ENCODE measurements at regions not wholly inside any gene's neighbourhood (a gene's known extent, or its start where the extent isn't known, plus 50 kb on each side); places are given as distances from the start of the nearest gene placed in this dataset.

DNA sequence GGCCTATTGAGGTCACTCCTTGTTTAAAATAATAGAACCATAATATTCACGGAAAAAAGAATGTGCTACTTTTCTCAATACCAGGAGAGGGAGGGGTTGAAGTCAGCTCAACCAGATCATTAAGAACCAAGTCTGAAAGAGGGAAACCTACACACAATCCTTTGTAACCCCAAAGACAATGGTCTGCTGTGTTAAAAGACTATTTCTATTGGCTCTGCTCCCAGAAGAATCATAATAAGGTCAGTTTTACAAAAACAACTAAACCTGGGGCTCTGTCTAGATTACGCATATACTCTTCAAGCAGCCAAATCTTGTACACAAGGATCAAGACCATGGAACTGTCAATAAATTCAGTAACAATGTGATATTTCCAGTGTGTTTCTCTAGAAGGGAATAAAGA is 177.2 kb upstream of the CRIM1 start:
- no peaks in the 10 kb centered on the region for H3K36me3 Mint-ChIP-seq (ENCODE audit: low read depth)
- H3K27me3 Mint-ChIP-seq: no peaks in the 10 kb centered on the region
- DNase-seq: no peak
- POLR2A ChIA-PET: no interaction called here
- TF ChIP-seq, protein P1, sequence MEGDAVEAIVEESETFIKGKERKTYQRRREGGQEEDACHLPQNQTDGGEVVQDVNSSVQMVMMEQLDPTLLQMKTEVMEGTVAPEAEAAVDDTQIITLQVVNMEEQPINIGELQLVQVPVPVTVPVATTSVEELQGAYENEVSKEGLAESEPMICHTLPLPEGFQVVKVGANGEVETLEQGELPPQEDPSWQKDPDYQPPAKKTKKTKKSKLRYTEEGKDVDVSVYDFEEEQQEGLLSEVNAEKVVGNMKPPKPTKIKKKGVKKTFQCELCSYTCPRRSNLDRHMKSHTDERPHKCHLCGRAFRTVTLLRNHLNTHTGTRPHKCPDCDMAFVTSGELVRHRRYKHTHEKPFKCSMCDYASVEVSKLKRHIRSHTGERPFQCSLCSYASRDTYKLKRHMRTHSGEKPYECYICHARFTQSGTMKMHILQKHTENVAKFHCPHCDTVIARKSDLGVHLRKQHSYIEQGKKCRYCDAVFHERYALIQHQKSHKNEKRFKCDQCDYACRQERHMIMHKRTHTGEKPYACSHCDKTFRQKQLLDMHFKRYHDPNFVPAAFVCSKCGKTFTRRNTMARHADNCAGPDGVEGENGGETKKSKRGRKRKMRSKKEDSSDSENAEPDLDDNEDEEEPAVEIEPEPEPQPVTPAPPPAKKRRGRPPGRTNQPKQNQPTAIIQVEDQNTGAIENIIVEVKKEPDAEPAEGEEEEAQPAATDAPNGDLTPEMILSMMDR (IDR thresholded peaks at IDR 0.05): no peak
- no peaks in the 10 kb centered on the region for H3K4me1 Mint-ChIP-seq
- no peak overlapping the region for H3K4me3 Mint-ChIP-seq
- no peaks in the 10 kb centered on the region for H3K9me3 Mint-ChIP-seq
- intact Hi-C loops (cut with micrococcal nuclease): no loop called here
- H3K27ac Mint-ChIP-seq: no peak overlapping the region
- CTCF ChIA-PET: no interaction called here
- no peak for ATAC-seq (ENCODE audit: low read depth)

- DNase-seq: no peak
- ATAC-seq (ENCODE audit: low read depth): no peak
- H3K9me3 Mint-ChIP-seq: no peaks in the 10 kb centered on the region
- no peak overlapping the region for H3K27ac Mint-ChIP-seq
- no peaks in the 10 kb centered on the region for H3K36me3 Mint-ChIP-seq (ENCODE audit: low read depth)
- H3K4me3 Mint-ChIP-seq: no peak overlapping the region
- TF ChIP-seq, protein P1 (IDR thresholded peaks at IDR 0.05): no peak
- intact Hi-C loops (cut with micrococcal nuclease): no loop called here
- CTCF ChIA-PET: no interaction called here
- POLR2A ChIA-PET: no interaction called here
- H3K27me3 Mint-ChIP-seq: no peaks in the 10 kb centered on the region
- no peaks in the 10 kb centered on the region for H3K4me1 Mint-ChIP-seq
These were observed 178.3 kb upstream of the CRIM1 start for GRCh38 chr2:36177282-36177681.

DNA sequence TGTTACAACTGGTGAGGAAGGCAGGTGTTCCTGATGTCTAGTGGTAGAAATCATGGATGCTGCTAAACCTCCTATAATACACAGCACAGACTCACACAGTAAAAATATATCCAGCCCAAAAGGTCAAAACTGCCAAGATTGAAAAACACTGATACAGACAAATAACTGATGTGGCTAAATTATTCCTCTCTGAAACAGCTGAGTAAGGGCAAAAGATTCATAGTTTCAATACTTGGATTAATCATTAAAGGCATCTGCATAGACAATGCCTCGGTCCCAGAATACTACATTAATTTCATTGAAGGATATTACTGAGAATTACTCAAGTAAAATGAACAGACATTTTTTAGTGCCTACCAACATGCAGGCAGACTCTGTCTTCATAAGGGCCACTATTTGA is 180.7 kb upstream of the CRIM1 start:
- no peaks in the 10 kb centered on the region for H3K4me1 Mint-ChIP-seq
- ChIA-PET CTCF (no interaction called here), POLR2A (no interaction called here)
- DNase-seq (no peak), ATAC-seq (ENCODE audit: low read depth) (no peak)
- intact Hi-C loops (cut with micrococcal nuclease): no loop called here
- no peak overlapping the region for H3K27ac Mint-ChIP-seq
- no peaks in the 10 kb centered on the region for H3K9me3 Mint-ChIP-seq
- H3K4me3 Mint-ChIP-seq: no peak overlapping the region
- H3K27me3 Mint-ChIP-seq: no peaks in the 10 kb centered on the region
- H3K36me3 Mint-ChIP-seq (ENCODE audit: low read depth): no peaks in the 10 kb centered on the region
- TF ChIP-seq, protein P1 (IDR thresholded peaks at IDR 0.05): no peak

- ATAC-seq (ENCODE audit: low read depth) (no peak), DNase-seq (no peak)
- CTCF ChIA-PET: no interaction called here
- POLR2A ChIA-PET: no interaction called here
- Mint-ChIP-seq H3K9me3 (no peaks in the 10 kb centered on the region), H3K27me3 (peaks cover 2% of the 10 kb centered on the region), H3K36me3 (ENCODE audit: low read depth) (no peaks in the 10 kb centered on the region), H3K4me1 (no peaks in the 10 kb centered on the region), H3K27ac (no peak overlapping the region), H3K4me3 (no peak overlapping the region)
- intact Hi-C loops (cut with micrococcal nuclease): no loop called here
- TF ChIP-seq, protein P1 (IDR thresholded peaks at IDR 0.05): no peak
These were observed 181.7 kb upstream of the CRIM1 start for GRCh38 chr2:36173760-36174404.

DNA sequence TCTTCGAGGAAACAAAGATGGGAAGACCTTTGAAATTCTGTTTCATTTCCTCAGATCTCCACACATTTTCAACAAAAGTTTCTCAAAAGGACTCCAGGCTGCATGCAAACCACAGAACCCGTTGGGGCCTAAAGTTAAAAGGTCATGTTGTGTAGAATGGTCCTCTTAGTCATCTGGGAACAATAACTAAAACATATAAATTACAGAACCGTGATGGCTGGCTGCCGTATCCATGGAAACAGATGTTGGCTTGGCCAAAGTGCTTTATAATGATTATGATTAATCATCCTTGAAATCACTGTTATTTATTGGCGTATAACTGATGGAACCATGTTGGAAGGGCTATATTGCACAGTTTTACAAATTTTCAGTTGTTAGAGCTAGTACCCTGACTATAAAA is 182.8 kb upstream of the CRIM1 start:
- no peaks in the 10 kb centered on the region for H3K36me3 Mint-ChIP-seq (ENCODE audit: low read depth)
- DNase-seq: no peak
- CTCF ChIA-PET: no interaction called here

More for the DNA sequence above, 182.8 kb upstream of the CRIM1 start:
- Mint-ChIP-seq H3K9me3 (no peaks in the 10 kb centered on the region), H3K4me3 (no peak overlapping the region), H3K27ac (no peak overlapping the region), H3K4me1 (no peaks in the 10 kb centered on the region), H3K27me3 (peaks cover 2% of the 10 kb centered on the region)
- POLR2A ChIA-PET: no interaction called here
- TF ChIP-seq, protein P1 (IDR thresholded peaks at IDR 0.05): no peak
- intact Hi-C loops (cut with micrococcal nuclease): no loop called here
- no peak for ATAC-seq (ENCODE audit: low read depth)

All from activated B cell treated with CpG ODN at 0.5 μM for 24 hours (primary cell).